Testis (tissue), 2 donors: ENCODE measurements at regions not wholly inside any gene's neighbourhood (a gene's known extent, or its start where the extent isn't known, plus 50 kb on each side); places are given as distances from the start of the nearest gene placed in this dataset.

Source experiments
- DNase-seq: peaks from one replicate; pipeline ENCODE4 v3.0.0-alpha.2; 2019
- H3K27ac ChIP-seq, 2 donors: fragments of 200-600 bp; sonication (generic); one replicate each; pipeline ENCODE4 v1.5.1; 2019
- H3K27me3 ChIP-seq: fragments of 200-600 bp; sonication (generic); one replicate; pipeline ENCODE4 v1.5.1; 2019
- H3K36me3 ChIP-seq: fragments of 200-600 bp; sonication (generic); one replicate; pipeline ENCODE4 v1.5.1; 2017; ENCODE audit warnings: low read depth; ENCODE audit errors: missing control alignments
- H3K4me1 ChIP-seq: fragments of 200-600 bp; sonication (generic); one replicate; pipeline ENCODE4 v1.5.1; 2019
- H3K4me3 ChIP-seq, 2 donors: fragments of 200-600 bp; sonication (generic); one replicate each; pipeline ENCODE4 v1.5.1; 2017 to 2019
- H3K9me3 ChIP-seq: fragments of 200-600 bp; sonication (generic); one replicate; pipeline ENCODE4 v1.5.1; 2017
- POLR2A ChIP-seq: fragments of 450-650 bp; IDR thresholded peaks from one replicate; pipeline ENCODE4 v1.6.1; 2017; ENCODE audit warnings: antibody characterized with exemption, mild to moderate bottlenecking, moderate library complexity
- whole genome bisulfite sequencing, 2 donors: methylation state at CpG; one replicate each; pipeline ENCODE4 v1.1.5; 2018; 5-methylcytosine and 5-hydroxymethylcytosine counted together
- intact Hi-C: fragments of 100-400 bp; cut with DNase I; formaldehyde crosslinking; loops from one replicate; pipeline ENCODE4 v1.15.1; 2023; ENCODE audit warnings: low total_unique reads
- TF ChIP-seq, protein P1 (sequence below), 3 experiments: fragments of 450-650 bp in 2 of 3; fragments of 200-600 bp in 1 of 3; sonication (generic) in 1 of 3; IDR thresholded peaks; one replicate each; pipeline ENCODE4 v1.5.1; 2016 to 2019; ENCODE audit warnings: antibody characterized with exemption in 3 of 3, mild to moderate bottlenecking in 2 of 3, moderate library complexity in 1 of 3

DNA sequence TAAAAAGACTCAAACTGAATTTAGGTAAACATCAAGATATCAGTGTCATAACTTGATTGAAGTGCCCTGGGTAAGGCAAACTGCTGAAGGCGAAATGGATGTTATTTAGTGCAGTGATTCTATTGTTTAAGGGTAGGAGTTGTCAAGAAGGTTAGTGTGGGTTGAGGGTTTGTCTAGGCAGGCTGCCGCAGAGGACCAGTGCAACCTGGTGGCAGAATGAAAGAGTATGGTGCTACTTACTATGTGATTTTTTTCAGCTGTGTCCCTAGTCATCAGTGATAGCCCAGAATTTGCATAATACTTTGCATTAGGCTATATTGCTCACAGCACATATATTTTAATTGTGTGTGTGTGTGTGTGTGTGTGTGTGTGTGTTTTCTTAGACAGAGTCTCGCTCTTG is 1127.0 kb downstream of the GALC start:
- Histone ChIP-seq H3K4me3 (no peak overlapping the region), H3K36me3 (no peaks in the 10 kb centered on the region), H3K4me1 (no peaks in the 10 kb centered on the region), H3K27ac (no peak overlapping the region), H3K9me3 (no peaks in the 10 kb centered on the region), H3K27me3 (no peaks in the 10 kb centered on the region)
- no peak for DNase-seq
- TF ChIP-seq, protein P1, sequence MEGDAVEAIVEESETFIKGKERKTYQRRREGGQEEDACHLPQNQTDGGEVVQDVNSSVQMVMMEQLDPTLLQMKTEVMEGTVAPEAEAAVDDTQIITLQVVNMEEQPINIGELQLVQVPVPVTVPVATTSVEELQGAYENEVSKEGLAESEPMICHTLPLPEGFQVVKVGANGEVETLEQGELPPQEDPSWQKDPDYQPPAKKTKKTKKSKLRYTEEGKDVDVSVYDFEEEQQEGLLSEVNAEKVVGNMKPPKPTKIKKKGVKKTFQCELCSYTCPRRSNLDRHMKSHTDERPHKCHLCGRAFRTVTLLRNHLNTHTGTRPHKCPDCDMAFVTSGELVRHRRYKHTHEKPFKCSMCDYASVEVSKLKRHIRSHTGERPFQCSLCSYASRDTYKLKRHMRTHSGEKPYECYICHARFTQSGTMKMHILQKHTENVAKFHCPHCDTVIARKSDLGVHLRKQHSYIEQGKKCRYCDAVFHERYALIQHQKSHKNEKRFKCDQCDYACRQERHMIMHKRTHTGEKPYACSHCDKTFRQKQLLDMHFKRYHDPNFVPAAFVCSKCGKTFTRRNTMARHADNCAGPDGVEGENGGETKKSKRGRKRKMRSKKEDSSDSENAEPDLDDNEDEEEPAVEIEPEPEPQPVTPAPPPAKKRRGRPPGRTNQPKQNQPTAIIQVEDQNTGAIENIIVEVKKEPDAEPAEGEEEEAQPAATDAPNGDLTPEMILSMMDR (IDR thresholded peaks at IDR 0.05) = no peak
- TF ChIP-seq POLR2A = no peak
- 78 to 79% methylated on average over 3 of the region's 3 CpGs for WGBS, 2 donors
- intact Hi-C loops = no loop called here

DNA sequence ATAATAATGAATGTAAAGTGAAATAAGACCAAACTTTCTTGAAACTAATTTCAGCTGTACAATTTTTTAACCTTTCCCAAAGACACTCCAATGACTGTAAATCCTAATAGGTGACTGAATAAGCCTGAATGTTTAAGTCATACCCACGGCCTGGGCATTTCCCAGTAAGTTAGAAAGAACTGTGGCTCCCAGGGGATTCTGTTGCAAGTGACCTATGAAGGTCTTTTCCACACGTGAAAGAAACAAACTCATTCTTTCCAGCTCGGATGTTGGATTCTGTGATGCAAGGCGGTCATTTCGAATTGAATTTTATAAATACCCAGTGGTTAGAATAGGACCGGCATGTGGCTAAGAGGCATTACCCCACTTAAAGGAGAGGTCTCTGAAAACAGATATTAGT is 1134.4 kb downstream of the GALC start:
- Histone ChIP-seq H3K27ac (no peak overlapping the region), H3K27me3 (no peaks in the 10 kb centered on the region), H3K36me3 (no peaks in the 10 kb centered on the region), H3K9me3 (no peaks in the 10 kb centered on the region), H3K4me1 (no peaks in the 10 kb centered on the region), H3K4me3 (no peak overlapping the region)
- no peak for DNase-seq
- TF ChIP-seq POLR2A = no peak
- TF ChIP-seq, protein P1 (IDR thresholded peaks at IDR 0.05) = no peak
- intact Hi-C loops = no loop called here
- WGBS, 2 donors = 68 to 71% methylated on average over 6 of the region's 6 CpGs

DNA sequence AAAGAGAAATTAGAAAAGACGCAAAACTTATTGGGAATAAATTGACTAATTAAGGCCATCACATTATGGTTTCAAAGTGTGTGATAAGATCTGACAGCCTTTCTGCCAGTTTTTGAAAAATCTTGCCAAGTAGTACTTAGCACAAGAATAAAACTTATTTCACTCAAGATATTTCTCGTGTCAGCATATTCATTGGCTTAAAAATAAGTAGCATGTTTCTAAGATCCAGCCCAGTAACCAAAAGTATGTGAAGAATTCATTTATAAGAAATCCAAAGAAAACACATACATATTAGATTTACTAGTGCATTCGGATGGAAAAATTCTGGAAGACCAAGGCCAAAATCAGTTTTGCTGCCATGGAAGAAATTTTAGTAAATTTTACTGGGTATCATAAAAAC is 1135.0 kb downstream of the GALC start:
- Histone ChIP-seq H3K36me3 (no peaks in the 10 kb centered on the region), H3K4me3 (no peak overlapping the region), H3K9me3 (no peaks in the 10 kb centered on the region), H3K27me3 (no peaks in the 10 kb centered on the region), H3K4me1 (no peaks in the 10 kb centered on the region), H3K27ac (no peak overlapping the region)
- DNase-seq = no peak
- TF ChIP-seq POLR2A = no peak
- TF ChIP-seq, protein P1 (IDR thresholded peaks at IDR 0.05) = no peak
- WGBS, 2 donors = 52 to 68% methylated on average over 3 of the region's 3 CpGs
- intact Hi-C loops = no loop called here

DNA sequence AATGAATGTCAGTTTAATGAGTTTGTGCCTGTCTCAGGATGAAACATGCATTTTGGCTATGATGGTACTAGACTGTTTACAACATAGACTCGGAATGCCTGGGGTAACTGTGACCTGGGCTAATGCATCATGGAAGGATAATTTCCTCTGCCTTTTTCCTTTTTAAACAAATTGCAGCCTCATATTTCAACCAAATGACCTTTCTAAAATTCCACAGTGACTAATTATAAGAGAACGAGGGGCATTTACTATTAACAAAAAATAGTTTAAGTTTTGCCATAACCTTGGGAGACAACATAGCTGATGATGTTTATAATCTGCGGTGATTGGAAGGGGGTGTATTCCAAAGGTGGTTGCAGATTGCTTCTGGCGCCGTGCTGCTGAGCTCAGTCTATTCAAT is 1140.5 kb downstream of the GALC start:
- Histone ChIP-seq H3K4me1 (no peaks in the 10 kb centered on the region), H3K36me3 (no peaks in the 10 kb centered on the region), H3K27me3 (no peaks in the 10 kb centered on the region), H3K27ac (no peak overlapping the region), H3K4me3 (no peak overlapping the region), H3K9me3 (no peaks in the 10 kb centered on the region)
- WGBS, 2 donors = 54 to 64% methylated on average over 5 of the region's 5 CpGs
- TF ChIP-seq, protein P1 (IDR thresholded peaks at IDR 0.05) = no peak
- TF ChIP-seq POLR2A = no peak
- DNase-seq = no peak
- intact Hi-C loops = no loop called here

DNA sequence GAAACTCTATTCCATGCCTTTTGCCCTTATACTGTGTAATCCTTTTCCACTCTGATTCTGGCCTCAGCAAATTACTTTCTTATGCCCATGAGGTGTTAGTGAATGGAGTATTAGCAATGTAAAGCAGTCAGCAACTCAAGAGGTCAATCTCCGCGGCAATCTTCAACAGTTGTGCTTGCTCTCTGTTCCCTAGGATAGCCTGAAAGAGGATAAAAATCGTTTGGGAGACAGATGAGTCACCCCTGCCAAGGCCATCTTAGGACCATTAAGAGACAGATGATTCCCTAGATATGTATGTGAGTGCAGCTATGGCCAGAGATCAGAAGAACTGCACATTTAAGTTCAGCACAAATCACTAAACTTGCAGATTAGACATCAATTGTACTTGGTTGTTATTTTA is 1145.8 kb downstream of the GALC start:
- TF ChIP-seq, protein P1 (IDR thresholded peaks at IDR 0.05) = no peak
- TF ChIP-seq POLR2A = no peak
- H3K36me3 ChIP-seq = no peaks in the 10 kb centered on the region
- H3K9me3 ChIP-seq = no peaks in the 10 kb centered on the region
- no peak overlapping the region for H3K4me3 ChIP-seq
- intact Hi-C loops = no loop called here
- no peak overlapping the region for H3K27ac ChIP-seq
- 71% methylated on average over 3 of the region's 3 CpGs for WGBS, 2 donors
- H3K4me1 ChIP-seq = no peaks in the 10 kb centered on the region
- no peak for DNase-seq
- H3K27me3 ChIP-seq = no peaks in the 10 kb centered on the region
